ENCODE measurements at regions not wholly inside any gene's neighbourhood (a gene's known extent, or its start where the extent isn't known, plus 50 kb on each side); places are given as distances from the start of the nearest gene placed in this dataset.

DNA sequence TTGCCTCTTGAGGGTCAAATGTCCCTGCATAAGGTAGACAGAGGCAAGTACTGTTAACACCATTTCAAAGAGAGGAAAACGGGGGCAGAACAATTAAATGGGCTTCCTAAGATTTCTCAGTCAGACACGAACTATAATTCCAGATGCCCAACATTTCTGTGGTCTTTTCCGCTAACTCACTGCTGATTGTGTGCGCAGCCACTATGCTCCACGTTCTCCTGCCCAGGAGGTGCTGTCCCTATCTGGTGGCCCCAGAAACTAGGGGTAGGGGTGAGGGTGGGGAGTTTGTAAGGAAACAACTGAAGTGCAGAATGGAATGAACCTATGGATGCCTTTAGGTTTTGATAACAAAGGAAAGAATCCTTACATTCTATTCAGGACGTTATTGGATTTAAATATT, 86.1 kb upstream of the BACH2 start:
- no peaks in the 10 kb centered on the region for H3K36me3 ChIP-seq
- no peaks in the 10 kb centered on the region for H3K9me3 ChIP-seq
- no peaks in the 10 kb centered on the region for H3K27me3 ChIP-seq
- H3K4me3 ChIP-seq, result no peak overlapping the region
- TF ChIP-seq, protein P1, sequence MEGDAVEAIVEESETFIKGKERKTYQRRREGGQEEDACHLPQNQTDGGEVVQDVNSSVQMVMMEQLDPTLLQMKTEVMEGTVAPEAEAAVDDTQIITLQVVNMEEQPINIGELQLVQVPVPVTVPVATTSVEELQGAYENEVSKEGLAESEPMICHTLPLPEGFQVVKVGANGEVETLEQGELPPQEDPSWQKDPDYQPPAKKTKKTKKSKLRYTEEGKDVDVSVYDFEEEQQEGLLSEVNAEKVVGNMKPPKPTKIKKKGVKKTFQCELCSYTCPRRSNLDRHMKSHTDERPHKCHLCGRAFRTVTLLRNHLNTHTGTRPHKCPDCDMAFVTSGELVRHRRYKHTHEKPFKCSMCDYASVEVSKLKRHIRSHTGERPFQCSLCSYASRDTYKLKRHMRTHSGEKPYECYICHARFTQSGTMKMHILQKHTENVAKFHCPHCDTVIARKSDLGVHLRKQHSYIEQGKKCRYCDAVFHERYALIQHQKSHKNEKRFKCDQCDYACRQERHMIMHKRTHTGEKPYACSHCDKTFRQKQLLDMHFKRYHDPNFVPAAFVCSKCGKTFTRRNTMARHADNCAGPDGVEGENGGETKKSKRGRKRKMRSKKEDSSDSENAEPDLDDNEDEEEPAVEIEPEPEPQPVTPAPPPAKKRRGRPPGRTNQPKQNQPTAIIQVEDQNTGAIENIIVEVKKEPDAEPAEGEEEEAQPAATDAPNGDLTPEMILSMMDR (IDR thresholded peaks at IDR 0.05), result no peak
- DNase-seq, result no peak
- intact Hi-C loops (cut with DNase I; ENCODE audit: low total_unique reads), result no loop called here
- no peak overlapping the region for H3K27ac ChIP-seq
- H3K4me1 ChIP-seq, result peaks cover 0 to 20% (median 1%) of the 10 kb centered on the region in 4 donors

DNA sequence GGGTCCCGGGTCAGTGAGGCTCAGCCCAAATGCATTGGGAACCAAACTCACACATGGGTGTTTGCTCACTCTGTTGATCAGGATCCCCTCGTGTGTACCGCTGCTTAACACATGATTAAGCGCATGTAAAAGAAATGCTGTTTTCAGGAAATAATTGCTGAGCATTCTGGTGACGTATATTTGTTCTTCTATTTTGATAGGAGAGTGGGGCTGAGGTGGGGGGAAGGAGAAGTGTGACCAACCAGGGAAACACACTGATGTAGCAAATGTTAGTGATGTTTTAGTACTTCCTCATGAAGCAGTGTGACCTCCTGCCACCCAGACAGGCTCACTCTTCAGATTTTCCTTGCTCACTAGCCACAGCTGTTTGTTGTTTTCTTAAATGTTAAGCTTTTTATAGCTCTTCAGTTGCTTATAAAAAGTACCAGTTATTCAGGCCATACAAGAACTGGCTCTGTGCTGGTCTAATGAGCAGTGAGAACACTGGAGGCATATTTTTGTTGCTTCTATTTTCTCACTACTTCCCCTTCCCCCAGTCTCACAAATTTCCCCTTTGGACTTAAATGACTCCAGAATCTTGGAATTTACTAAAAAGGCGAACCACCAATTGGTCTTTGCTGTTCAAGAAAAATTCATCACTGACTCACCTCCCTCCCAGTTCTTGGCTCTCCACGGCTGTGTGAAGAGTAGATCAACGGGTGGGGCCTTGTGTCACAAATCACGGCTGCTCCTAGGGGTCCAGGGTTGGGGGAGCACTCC, 79.2 kb upstream of the BACH2 start:
- peaks cover 0 to 17% (median 8%) of the 10 kb centered on the region in 4 donors for H3K4me1 ChIP-seq
- no peak for DNase-seq
- H3K4me3 ChIP-seq, result no peak overlapping the region
- H3K36me3 ChIP-seq, result no peaks in the 10 kb centered on the region
- H3K27me3 ChIP-seq, result no peaks in the 10 kb centered on the region
- intact Hi-C loops (cut with DNase I; ENCODE audit: low total_unique reads), result no loop called here
- H3K27ac ChIP-seq, result peak overlapping the region; percentile 1 to 47
- no peaks in the 10 kb centered on the region for H3K9me3 ChIP-seq
- TF ChIP-seq, protein P1 (IDR thresholded peaks at IDR 0.05), result no peak

DNA sequence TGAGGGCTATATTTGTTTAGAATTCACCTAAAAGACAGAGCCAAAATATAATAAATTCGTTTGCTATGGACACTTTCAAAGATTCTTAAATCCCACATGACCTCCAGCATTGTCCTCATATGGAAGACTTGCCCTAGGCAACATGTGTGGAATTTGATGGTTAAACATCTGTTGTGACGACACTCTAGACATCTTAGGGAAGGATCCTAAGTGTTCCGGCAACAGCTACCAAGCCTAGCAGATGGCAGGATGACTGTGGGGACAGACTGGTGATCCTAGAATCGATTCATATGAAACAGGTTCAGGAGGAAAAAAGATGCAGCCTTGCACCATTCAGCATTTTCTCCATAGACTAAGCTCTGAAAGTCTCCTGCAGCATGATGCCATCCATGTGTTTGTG, 77.6 kb upstream of the BACH2 start:
- no peaks in the 10 kb centered on the region for H3K27me3 ChIP-seq
- no peaks in the 10 kb centered on the region for H3K9me3 ChIP-seq
- no peak overlapping the region for H3K27ac ChIP-seq
- intact Hi-C loops (cut with DNase I; ENCODE audit: low total_unique reads), result loop anchor here (5.0 kb wide), 1 partner anchor 277 kb away; no protein-coding TSS in a partner anchor
- TF ChIP-seq, protein P1 (IDR thresholded peaks at IDR 0.05), result no peak
- DNase-seq, result no peak
- H3K4me3 ChIP-seq, result no peak overlapping the region
- H3K4me1 ChIP-seq, result peaks cover 0 to 24% (median 13%) of the 10 kb centered on the region in 4 donors
- no peaks in the 10 kb centered on the region for H3K36me3 ChIP-seq

GRCh38 chr6:90372885-90373284, 76.2 kb upstream of the BACH2 start:
- no peak for DNase-seq
- TF ChIP-seq, protein P1 (IDR thresholded peaks at IDR 0.05), result no peak
- Histone ChIP-seq H3K4me3 (no peak overlapping the region), H3K9me3 (no peaks in the 10 kb centered on the region), H3K36me3 (no peaks in the 10 kb centered on the region), H3K27ac (no peak overlapping the region), H3K27me3 (no peaks in the 10 kb centered on the region), H3K4me1 (peaks cover 0 to 33% (median 13%) of the 10 kb centered on the region in 4 donors)
- intact Hi-C loops (cut with DNase I; ENCODE audit: low total_unique reads), result loop anchor here (5.0 kb wide), 1 partner anchor 276 kb away; no protein-coding TSS in a partner anchor

DNA sequence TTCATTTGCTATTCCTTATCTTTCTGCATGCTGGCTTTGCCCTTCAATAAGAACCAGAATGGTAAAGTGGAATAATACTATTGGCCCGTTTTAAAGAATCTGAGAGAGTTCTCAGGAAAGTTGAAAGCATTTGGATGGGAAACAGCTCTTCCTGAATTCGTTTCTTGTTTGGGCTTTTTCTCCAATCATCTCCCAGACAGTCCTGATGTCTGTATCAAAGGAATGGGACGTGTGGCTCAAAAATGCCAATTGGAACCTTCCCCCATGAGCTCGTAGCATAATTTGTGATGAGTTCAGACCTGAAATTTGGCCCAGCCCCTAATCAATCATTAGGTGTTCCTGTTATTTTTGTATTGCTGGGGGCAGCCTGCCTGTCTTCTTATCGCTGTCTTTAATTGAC, 75.8 kb upstream of the BACH2 start:
- Histone ChIP-seq H3K36me3 (no peaks in the 10 kb centered on the region), H3K4me3 (no peak overlapping the region), H3K4me1 (peaks cover 0 to 33% (median 13%) of the 10 kb centered on the region in 4 donors), H3K27ac (no peak overlapping the region), H3K27me3 (no peaks in the 10 kb centered on the region), H3K9me3 (no peaks in the 10 kb centered on the region)
- intact Hi-C loops (cut with DNase I; ENCODE audit: low total_unique reads), result loop anchor here (5.0 kb wide), 1 partner anchor 275 kb away; no protein-coding TSS in a partner anchor
- no peak for DNase-seq
- TF ChIP-seq, protein P1 (IDR thresholded peaks at IDR 0.05), result no peak

All from tibial artery (tissue), 4 donors.